Loucy (cell line): ENCODE measurements at regions not wholly inside any gene's neighbourhood (a gene's known extent, or its start where the extent isn't known, plus 50 kb on each side); places are given as distances from the start of the nearest gene placed in this dataset.

Experiments
- H2AFZ ChIP-seq: fragments of 200-600 bp; sonication (generic); 2 replicates; pipeline ENCODE4 v1.6.0; 2016; ENCODE audit warnings: antibody characterized with exemption, mild to moderate bottlenecking, low read length, moderate library complexity
- H3F3A ChIP-seq: fragments of 200-600 bp; 2 replicates; pipeline ENCODE4 v1.6.0; 2016; ENCODE audit warnings: antibody characterized with exemption, low read depth, mild to moderate bottlenecking
- H3K27me3 ChIP-seq: fragments of 200-600 bp; sonication (generic); 2 replicates; pipeline ENCODE4 v1.6.1; 2014; ENCODE audit warnings: low read length, mild to moderate bottlenecking; ENCODE audit not compliant: insufficient read depth, poor library complexity, severe bottlenecking
- H3K36me3 ChIP-seq: fragments of 200-600 bp; sonication (generic); 2 replicates; pipeline ENCODE4 v1.6.1; 2016; ENCODE audit warnings: low read length; ENCODE audit not compliant: insufficient read depth
- H3K4me1 ChIP-seq: fragments of 200-600 bp; sonication (generic); 2 replicates; pipeline ENCODE4 v1.5.1; 2014; ENCODE audit warnings: low read length, mild to moderate bottlenecking; ENCODE audit not compliant: insufficient read depth, poor library complexity, severe bottlenecking
- H3K4me2 ChIP-seq: fragments of 200-600 bp; sonication (generic); 2 replicates; pipeline ENCODE4 v1.6.0; 2014; ENCODE audit warnings: antibody characterized with exemption, low read length, low read depth, mild to moderate bottlenecking; ENCODE audit not compliant: poor library complexity, severe bottlenecking
- H3K4me3 ChIP-seq: fragments of 200-600 bp; sonication (generic); 2 replicates; pipeline ENCODE4 v1.5.1; 2014; ENCODE audit warnings: low read length, mild to moderate bottlenecking, mixed read lengths; ENCODE audit not compliant: poor library complexity, severe bottlenecking
- H3K79me2 ChIP-seq: fragments of 200-600 bp; sonication (generic); 2 replicates; pipeline ENCODE4 v1.6.1; 2014; ENCODE audit warnings: low read length; ENCODE audit not compliant: insufficient read depth
- H3K9ac ChIP-seq: fragments of 200-600 bp; sonication (generic); 2 replicates; pipeline ENCODE4 v1.6.0; 2014; ENCODE audit warnings: mild to moderate bottlenecking, low read depth, low read length, moderate library complexity; ENCODE audit not compliant: poor library complexity, severe bottlenecking
- H3K9me2 ChIP-seq: fragments of 200-600 bp; sonication (generic); replicated peaks from 2 replicates; pipeline ENCODE4 v1.6.1; 2016; ENCODE audit warnings: low read depth, low read length, mixed read lengths
- H3K9me3 ChIP-seq: fragments of 200-600 bp; sonication (generic); 2 replicates; pipeline ENCODE4 v1.6.1; 2014; ENCODE audit warnings: mild to moderate bottlenecking, antibody characterized with exemption, low read length, low read depth; ENCODE audit not compliant: insufficient read depth
- H4K20me1 ChIP-seq: fragments of 200-600 bp; sonication (generic); 2 replicates; pipeline ENCODE4 v1.6.0; 2014; ENCODE audit warnings: antibody characterized with exemption, low read length, mild to moderate bottlenecking; ENCODE audit not compliant: insufficient read depth, poor library complexity, severe bottlenecking
- CTCF ChIP-seq: fragments of 200-600 bp; sonication (generic); conservative IDR thresholded peaks from 2 replicates; pipeline ENCODE4 v1.5.1; 2014; ENCODE audit warnings: mild to moderate bottlenecking, antibody characterized with exemption, low read length
- EZH2phosphoT487 ChIP-seq: fragments of 200-600 bp; IDR thresholded peaks from 2 replicates; pipeline ENCODE4 v1.6.1; 2018; ENCODE audit warnings: antibody characterized with exemption, mild to moderate bottlenecking, moderate library complexity, borderline replicate concordance

- no peak overlapping the region for H3K4me2 ChIP-seq
- no peaks in the 10 kb centered on the region for H3K36me3 ChIP-seq
- no peaks in the 10 kb centered on the region for H3K4me1 ChIP-seq
- no peak overlapping the region for H2AFZ ChIP-seq
- H3F3A ChIP-seq: no peaks in the 10 kb centered on the region
- H4K20me1 ChIP-seq: no peaks in the 10 kb centered on the region
- H3K9me3 ChIP-seq: no peaks in the 10 kb centered on the region
- no peaks in the 10 kb centered on the region for H3K9me2 ChIP-seq
- no peaks in the 10 kb centered on the region for H3K27me3 ChIP-seq
- TF ChIP-seq CTCF (no peak), EZH2phosphoT487 (no peak)
- H3K9ac ChIP-seq: no peak overlapping the region
- H3K79me2 ChIP-seq: no peaks in the 10 kb centered on the region
- H3K4me3 ChIP-seq: no peak overlapping the region
Measured at GRCh38 chr4:38463268-38463958, 200.6 kb upstream of the KLF3 start.

GRCh38 chr4:38464328-38464727 lies 199.7 kb upstream of the KLF3 start:
- no peaks in the 10 kb centered on the region for H3K4me1 ChIP-seq
- no peaks in the 10 kb centered on the region for H3K9me2 ChIP-seq
- no peak overlapping the region for H3K4me3 ChIP-seq
- H3K4me2 ChIP-seq: no peak overlapping the region
- H3K79me2 ChIP-seq: no peaks in the 10 kb centered on the region
- no peaks in the 10 kb centered on the region for H3F3A ChIP-seq
- no peaks in the 10 kb centered on the region for H3K36me3 ChIP-seq
- no peaks in the 10 kb centered on the region for H4K20me1 ChIP-seq
- no peak overlapping the region for H3K9ac ChIP-seq
- no peak for TF ChIP-seq EZH2phosphoT487
- TF ChIP-seq CTCF: no peak
- H3K9me3 ChIP-seq: no peaks in the 10 kb centered on the region
- no peak overlapping the region for H2AFZ ChIP-seq
- no peaks in the 10 kb centered on the region for H3K27me3 ChIP-seq

- Histone ChIP-seq H3F3A (no peaks in the 10 kb centered on the region), H3K4me2 (no peak overlapping the region), H3K9ac (no peak overlapping the region), H3K9me3 (no peaks in the 10 kb centered on the region), H3K4me3 (no peak overlapping the region), H3K9me2 (no peaks in the 10 kb centered on the region), H3K79me2 (no peaks in the 10 kb centered on the region), H3K36me3 (no peaks in the 10 kb centered on the region), H4K20me1 (no peaks in the 10 kb centered on the region), H2AFZ (no peak overlapping the region), H3K27me3 (no peaks in the 10 kb centered on the region), H3K4me1 (no peaks in the 10 kb centered on the region)
- TF ChIP-seq EZH2phosphoT487 (no peak), CTCF (no peak)
Measured at GRCh38 chr4:38466401-38466800, 197.6 kb upstream of the KLF3 start.
